Ovary (tissue), 3 donors: ENCODE measurements at regions not wholly inside any gene's neighbourhood (a gene's known extent, or its start where the extent isn't known, plus 50 kb on each side); places are given as distances from the start of the nearest gene placed in this dataset.

Experiments
- POLR2A ChIP-seq: fragments of 450-650 bp; IDR thresholded peaks from one replicate; pipeline ENCODE4 v1.6.1; 2017; ENCODE audit warnings: antibody characterized with exemption, mild to moderate bottlenecking, moderate library complexity
- TF ChIP-seq, protein P1 (sequence below), 3 donors: fragments of 450-650 bp in 2 of 3; fragments of 200-600 bp in 1 of 3; IDR thresholded peaks; one replicate each; pipeline versions ENCODE4 v1.5.1 to v1.8.0; 2016 to 2022; ENCODE audit warnings: antibody characterized with exemption in 3 of 3, mild to moderate bottlenecking in 1 of 3
- donor health status: DM: no; HTN: no; CAD: no.

GRCh38 chr18:30450927-30451326, 591.6 kb downstream of the DSC3 start:
- no peak for TF ChIP-seq POLR2A
- TF ChIP-seq, protein P1, sequence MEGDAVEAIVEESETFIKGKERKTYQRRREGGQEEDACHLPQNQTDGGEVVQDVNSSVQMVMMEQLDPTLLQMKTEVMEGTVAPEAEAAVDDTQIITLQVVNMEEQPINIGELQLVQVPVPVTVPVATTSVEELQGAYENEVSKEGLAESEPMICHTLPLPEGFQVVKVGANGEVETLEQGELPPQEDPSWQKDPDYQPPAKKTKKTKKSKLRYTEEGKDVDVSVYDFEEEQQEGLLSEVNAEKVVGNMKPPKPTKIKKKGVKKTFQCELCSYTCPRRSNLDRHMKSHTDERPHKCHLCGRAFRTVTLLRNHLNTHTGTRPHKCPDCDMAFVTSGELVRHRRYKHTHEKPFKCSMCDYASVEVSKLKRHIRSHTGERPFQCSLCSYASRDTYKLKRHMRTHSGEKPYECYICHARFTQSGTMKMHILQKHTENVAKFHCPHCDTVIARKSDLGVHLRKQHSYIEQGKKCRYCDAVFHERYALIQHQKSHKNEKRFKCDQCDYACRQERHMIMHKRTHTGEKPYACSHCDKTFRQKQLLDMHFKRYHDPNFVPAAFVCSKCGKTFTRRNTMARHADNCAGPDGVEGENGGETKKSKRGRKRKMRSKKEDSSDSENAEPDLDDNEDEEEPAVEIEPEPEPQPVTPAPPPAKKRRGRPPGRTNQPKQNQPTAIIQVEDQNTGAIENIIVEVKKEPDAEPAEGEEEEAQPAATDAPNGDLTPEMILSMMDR (IDR thresholded peaks at IDR 0.05): no peak
